ENCODE measurements at regions not wholly inside any gene's neighbourhood (a gene's known extent, or its start where the extent isn't known, plus 50 kb on each side); places are given as distances from the start of the nearest gene placed in this dataset.

- Histone ChIP-seq H3K36me3 (ENCODE audit: control insufficient read depth in 5 of 5, insufficient read depth in 5 of 5, low read length in 5 of 5) (no peaks in the 10 kb centered on the region), H3K4me1 (ENCODE audit: control insufficient read depth in 5 of 5, insufficient read depth in 5 of 5, low read length in 5 of 5) (no peaks in the 10 kb centered on the region), H3K4me3 (ENCODE audit: low read depth in 1 of 5, low read length in 5 of 5) (no peak overlapping the region), H3K9me3 (ENCODE audit: control insufficient read depth in 5 of 5, low read length in 5 of 5) (no peaks in the 10 kb centered on the region), H3K27me3 (ENCODE audit: control insufficient read depth in 5 of 5, insufficient read depth in 4 of 5, low read length in 5 of 5) (peaks cover 0 to 3% (median 0%) of the 10 kb centered on the region in 5 donors), H3K27ac (ENCODE audit: low read depth, low read length) (no peak overlapping the region), H3K9ac (ENCODE audit: low read length in 5 of 5) (no peak overlapping the region)
Observed at GRCh38 chr2:216944733-216945132, 84.9 kb upstream of the TNP1 start.

GRCh38 chr2:216943109-216943508 is 83.2 kb upstream of the TNP1 start:
- H3K4me3 ChIP-seq (ENCODE audit: low read depth in 1 of 5, low read length in 5 of 5): no peak overlapping the region
- H3K36me3 ChIP-seq (ENCODE audit: control insufficient read depth in 5 of 5, insufficient read depth in 5 of 5, low read length in 5 of 5): no peaks in the 10 kb centered on the region
- no peak overlapping the region for H3K27ac ChIP-seq (ENCODE audit: low read depth, low read length)
- no peaks in the 10 kb centered on the region for H3K4me1 ChIP-seq (ENCODE audit: control insufficient read depth in 5 of 5, insufficient read depth in 5 of 5, low read length in 5 of 5)
- H3K9me3 ChIP-seq (ENCODE audit: control insufficient read depth in 5 of 5, low read length in 5 of 5): no peaks in the 10 kb centered on the region
- H3K27me3 ChIP-seq (ENCODE audit: control insufficient read depth in 5 of 5, insufficient read depth in 4 of 5, low read length in 5 of 5): no peaks in the 10 kb centered on the region
- H3K9ac ChIP-seq (ENCODE audit: low read length in 5 of 5): no peak overlapping the region

GRCh38 chr2:216942465-216942864 is 82.6 kb upstream of the TNP1 start:
- Histone ChIP-seq H3K9ac (ENCODE audit: low read length in 5 of 5) (no peak overlapping the region), H3K4me3 (ENCODE audit: low read depth in 1 of 5, low read length in 5 of 5) (no peak overlapping the region), H3K27me3 (ENCODE audit: control insufficient read depth in 5 of 5, insufficient read depth in 4 of 5, low read length in 5 of 5) (no peaks in the 10 kb centered on the region), H3K9me3 (ENCODE audit: control insufficient read depth in 5 of 5, low read length in 5 of 5) (no peaks in the 10 kb centered on the region), H3K4me1 (ENCODE audit: control insufficient read depth in 5 of 5, insufficient read depth in 5 of 5, low read length in 5 of 5) (no peaks in the 10 kb centered on the region), H3K27ac (ENCODE audit: low read depth, low read length) (no peak overlapping the region), H3K36me3 (ENCODE audit: control insufficient read depth in 5 of 5, insufficient read depth in 5 of 5, low read length in 5 of 5) (no peaks in the 10 kb centered on the region)

GRCh38 chr2:216942016-216942415 is 82.2 kb upstream of the TNP1 start:
- Histone ChIP-seq H3K4me3 (ENCODE audit: low read depth in 1 of 5, low read length in 5 of 5) (no peak overlapping the region), H3K9ac (ENCODE audit: low read length in 5 of 5) (no peak overlapping the region)

GRCh38 chr2:216936954-216937357 is 77.1 kb upstream of the TNP1 start:
- no peak overlapping the region for H3K9ac ChIP-seq (ENCODE audit: low read length in 5 of 5)
- no peaks in the 10 kb centered on the region for H3K36me3 ChIP-seq (ENCODE audit: control insufficient read depth in 5 of 5, insufficient read depth in 5 of 5, low read length in 5 of 5)
- H3K4me3 ChIP-seq (ENCODE audit: low read depth in 1 of 5, low read length in 5 of 5): no peak overlapping the region
- H3K27me3 ChIP-seq (ENCODE audit: control insufficient read depth in 5 of 5, insufficient read depth in 4 of 5, low read length in 5 of 5): peaks cover 0 to 7% (median 0%) of the 10 kb centered on the region in 5 donors
- H3K27ac ChIP-seq (ENCODE audit: low read depth, low read length): no peak overlapping the region
- H3K4me1 ChIP-seq (ENCODE audit: control insufficient read depth in 5 of 5, insufficient read depth in 5 of 5, low read length in 5 of 5): peaks cover 0 to 16% (median 6%) of the 10 kb centered on the region in 5 donors
- no peaks in the 10 kb centered on the region for H3K9me3 ChIP-seq (ENCODE audit: control insufficient read depth in 5 of 5, low read length in 5 of 5)

More at GRCh38 chr2:216942016-216942415, 82.2 kb upstream of the TNP1 start:
- H3K4me1 ChIP-seq (ENCODE audit: control insufficient read depth in 5 of 5, insufficient read depth in 5 of 5, low read length in 5 of 5): peaks cover 0 to 2% (median 1%) of the 10 kb centered on the region in 5 donors
- H3K27ac ChIP-seq (ENCODE audit: low read depth, low read length): no peak overlapping the region
- H3K27me3 ChIP-seq (ENCODE audit: control insufficient read depth in 5 of 5, insufficient read depth in 4 of 5, low read length in 5 of 5): no peaks in the 10 kb centered on the region
- no peaks in the 10 kb centered on the region for H3K9me3 ChIP-seq (ENCODE audit: control insufficient read depth in 5 of 5, low read length in 5 of 5)
- no peaks in the 10 kb centered on the region for H3K36me3 ChIP-seq (ENCODE audit: control insufficient read depth in 5 of 5, insufficient read depth in 5 of 5, low read length in 5 of 5)

GRCh38 chr2:216934623-216935022 is 74.8 kb upstream of the TNP1 start:
- no peaks in the 10 kb centered on the region for H3K9me3 ChIP-seq (ENCODE audit: control insufficient read depth in 5 of 5, low read length in 5 of 5)
- H3K27ac ChIP-seq (ENCODE audit: low read depth, low read length): no peak overlapping the region
- no peaks in the 10 kb centered on the region for H3K36me3 ChIP-seq (ENCODE audit: control insufficient read depth in 5 of 5, insufficient read depth in 5 of 5, low read length in 5 of 5)
- no peak overlapping the region for H3K9ac ChIP-seq (ENCODE audit: low read length in 5 of 5)
- no peak overlapping the region for H3K4me3 ChIP-seq (ENCODE audit: low read depth in 1 of 5, low read length in 5 of 5)
- peaks cover 0 to 7% (median 0%) of the 10 kb centered on the region in 5 donors for H3K27me3 ChIP-seq (ENCODE audit: control insufficient read depth in 5 of 5, insufficient read depth in 4 of 5, low read length in 5 of 5)
- H3K4me1 ChIP-seq (ENCODE audit: control insufficient read depth in 5 of 5, insufficient read depth in 5 of 5, low read length in 5 of 5): peaks cover 0 to 16% (median 6%) of the 10 kb centered on the region in 5 donors

- Histone ChIP-seq H3K9me3 (ENCODE audit: control insufficient read depth in 5 of 5, low read length in 5 of 5) (no peaks in the 10 kb centered on the region), H3K27me3 (ENCODE audit: control insufficient read depth in 5 of 5, insufficient read depth in 4 of 5, low read length in 5 of 5) (peaks cover 0 to 7% (median 0%) of the 10 kb centered on the region in 5 donors), H3K36me3 (ENCODE audit: control insufficient read depth in 5 of 5, insufficient read depth in 5 of 5, low read length in 5 of 5) (no peaks in the 10 kb centered on the region), H3K27ac (ENCODE audit: low read depth, low read length) (no peak overlapping the region), H3K9ac (ENCODE audit: low read length in 5 of 5) (no peak overlapping the region), H3K4me3 (ENCODE audit: low read depth in 1 of 5, low read length in 5 of 5) (no peak overlapping the region), H3K4me1 (ENCODE audit: control insufficient read depth in 5 of 5, insufficient read depth in 5 of 5, low read length in 5 of 5) (peaks cover 0 to 16% (median 6%) of the 10 kb centered on the region in 5 donors)
Observed at GRCh38 chr2:216934151-216934550, 74.3 kb upstream of the TNP1 start.

GRCh38 chr2:216932863-216933548 is 73.1 kb upstream of the TNP1 start:
- Histone ChIP-seq H3K9me3 (ENCODE audit: control insufficient read depth in 5 of 5, low read length in 5 of 5) (no peaks in the 10 kb centered on the region), H3K36me3 (ENCODE audit: control insufficient read depth in 5 of 5, insufficient read depth in 5 of 5, low read length in 5 of 5) (no peaks in the 10 kb centered on the region), H3K27me3 (ENCODE audit: control insufficient read depth in 5 of 5, insufficient read depth in 4 of 5, low read length in 5 of 5) (peaks cover 0 to 7% (median 0%) of the 10 kb centered on the region in 5 donors), H3K9ac (ENCODE audit: low read length in 5 of 5) (no peak overlapping the region), H3K4me3 (ENCODE audit: low read depth in 1 of 5, low read length in 5 of 5) (no peak overlapping the region), H3K4me1 (ENCODE audit: control insufficient read depth in 5 of 5, insufficient read depth in 5 of 5, low read length in 5 of 5) (peaks cover 0 to 16% (median 6%) of the 10 kb centered on the region in 5 donors), H3K27ac (ENCODE audit: low read depth, low read length) (no peak overlapping the region)

- H3K27me3 ChIP-seq (ENCODE audit: control insufficient read depth in 5 of 5, insufficient read depth in 4 of 5, low read length in 5 of 5): peaks cover 0 to 7% (median 0%) of the 10 kb centered on the region in 5 donors
- no peaks in the 10 kb centered on the region for H3K36me3 ChIP-seq (ENCODE audit: control insufficient read depth in 5 of 5, insufficient read depth in 5 of 5, low read length in 5 of 5)
- H3K4me3 ChIP-seq (ENCODE audit: low read depth in 1 of 5, low read length in 5 of 5): no peak overlapping the region
- no peak overlapping the region for H3K27ac ChIP-seq (ENCODE audit: low read depth, low read length)
- H3K9ac ChIP-seq (ENCODE audit: low read length in 5 of 5): no peak overlapping the region
- no peaks in the 10 kb centered on the region for H3K9me3 ChIP-seq (ENCODE audit: control insufficient read depth in 5 of 5, low read length in 5 of 5)
- H3K4me1 ChIP-seq (ENCODE audit: control insufficient read depth in 5 of 5, insufficient read depth in 5 of 5, low read length in 5 of 5): peaks cover 1 to 21% (median 6%) of the 10 kb centered on the region in 5 donors
Observed at GRCh38 chr2:216932113-216932862, 72.4 kb upstream of the TNP1 start.

GRCh38 chr2:216930716-216931115 is 70.9 kb upstream of the TNP1 start:
- no peak overlapping the region for H3K4me3 ChIP-seq (ENCODE audit: low read depth in 1 of 5, low read length in 5 of 5)
- H3K36me3 ChIP-seq (ENCODE audit: control insufficient read depth in 5 of 5, insufficient read depth in 5 of 5, low read length in 5 of 5): no peaks in the 10 kb centered on the region
- H3K4me1 ChIP-seq (ENCODE audit: control insufficient read depth in 5 of 5, insufficient read depth in 5 of 5, low read length in 5 of 5): peaks cover 0 to 22% (median 0%) of the 10 kb centered on the region in 5 donors
- no peaks in the 10 kb centered on the region for H3K9me3 ChIP-seq (ENCODE audit: control insufficient read depth in 5 of 5, low read length in 5 of 5)
- H3K27me3 ChIP-seq (ENCODE audit: control insufficient read depth in 5 of 5, insufficient read depth in 4 of 5, low read length in 5 of 5): peaks cover 0 to 5% (median 0%) of the 10 kb centered on the region in 5 donors
- H3K27ac ChIP-seq (ENCODE audit: low read depth, low read length): no peak overlapping the region
- no peak overlapping the region for H3K9ac ChIP-seq (ENCODE audit: low read length in 5 of 5)
